ENCODE measurements at regions not wholly inside any gene's neighbourhood (a gene's known extent, or its start where the extent isn't known, plus 50 kb on each side); places are given as distances from the start of the nearest gene placed in this dataset.

DNA sequence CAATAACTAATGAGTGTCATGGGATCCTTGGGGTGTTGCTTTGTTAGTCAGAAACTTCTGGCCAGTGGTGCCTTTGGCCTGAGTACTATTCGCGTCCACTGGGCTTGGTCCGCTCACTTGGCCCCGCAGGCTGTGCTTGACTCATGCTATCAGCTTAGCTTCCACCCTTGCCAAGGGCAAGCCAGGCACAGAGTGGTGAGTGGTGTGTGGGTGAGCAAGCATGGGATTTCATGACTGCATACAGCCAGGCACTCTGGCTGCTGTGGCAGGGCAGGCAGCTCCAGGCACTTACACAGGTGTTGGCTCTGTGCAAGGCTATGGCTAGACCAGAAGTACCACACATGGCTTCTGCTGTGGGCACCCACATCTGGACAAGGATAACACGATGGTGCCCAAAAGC, 1026.3 kb downstream of the PCDH19 start:
- BruUV-seq (replicated peaks) = no TSS peak
- H3K36me3 Mint-ChIP-seq (ENCODE audit: insufficient read depth, unreplicated experiment) = no peaks in the 10 kb centered on the region
- no peak for DNase-seq (ENCODE audit: unreplicated experiment)
- no peak overlapping the region for H3K27ac Mint-ChIP-seq (ENCODE audit: low read depth, unreplicated experiment)
- H3K27me3 Mint-ChIP-seq (ENCODE audit: insufficient read depth, unreplicated experiment) = no peaks in the 10 kb centered on the region
- intact Hi-C loops (cut with micrococcal nuclease) = no loop called here
- ChIA-PET CTCF (interaction anchor here (0.6 kb wide), 1 partner anchor 1030 kb away, joined by 3 read pairs; no protein-coding TSS in a partner anchor), POLR2A (no interaction called here)
- H3K4me3 Mint-ChIP-seq (ENCODE audit: unreplicated experiment) = no peak overlapping the region
- H3K9me3 Mint-ChIP-seq (ENCODE audit: unreplicated experiment) = no peaks in the 10 kb centered on the region
- H3K4me1 Mint-ChIP-seq (ENCODE audit: insufficient read depth, unreplicated experiment) = no peaks in the 10 kb centered on the region
- TF ChIP-seq, protein P1, sequence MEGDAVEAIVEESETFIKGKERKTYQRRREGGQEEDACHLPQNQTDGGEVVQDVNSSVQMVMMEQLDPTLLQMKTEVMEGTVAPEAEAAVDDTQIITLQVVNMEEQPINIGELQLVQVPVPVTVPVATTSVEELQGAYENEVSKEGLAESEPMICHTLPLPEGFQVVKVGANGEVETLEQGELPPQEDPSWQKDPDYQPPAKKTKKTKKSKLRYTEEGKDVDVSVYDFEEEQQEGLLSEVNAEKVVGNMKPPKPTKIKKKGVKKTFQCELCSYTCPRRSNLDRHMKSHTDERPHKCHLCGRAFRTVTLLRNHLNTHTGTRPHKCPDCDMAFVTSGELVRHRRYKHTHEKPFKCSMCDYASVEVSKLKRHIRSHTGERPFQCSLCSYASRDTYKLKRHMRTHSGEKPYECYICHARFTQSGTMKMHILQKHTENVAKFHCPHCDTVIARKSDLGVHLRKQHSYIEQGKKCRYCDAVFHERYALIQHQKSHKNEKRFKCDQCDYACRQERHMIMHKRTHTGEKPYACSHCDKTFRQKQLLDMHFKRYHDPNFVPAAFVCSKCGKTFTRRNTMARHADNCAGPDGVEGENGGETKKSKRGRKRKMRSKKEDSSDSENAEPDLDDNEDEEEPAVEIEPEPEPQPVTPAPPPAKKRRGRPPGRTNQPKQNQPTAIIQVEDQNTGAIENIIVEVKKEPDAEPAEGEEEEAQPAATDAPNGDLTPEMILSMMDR (IDR thresholded peaks at IDR 0.05; ENCODE audit: unreplicated experiment) = no peak

DNA sequence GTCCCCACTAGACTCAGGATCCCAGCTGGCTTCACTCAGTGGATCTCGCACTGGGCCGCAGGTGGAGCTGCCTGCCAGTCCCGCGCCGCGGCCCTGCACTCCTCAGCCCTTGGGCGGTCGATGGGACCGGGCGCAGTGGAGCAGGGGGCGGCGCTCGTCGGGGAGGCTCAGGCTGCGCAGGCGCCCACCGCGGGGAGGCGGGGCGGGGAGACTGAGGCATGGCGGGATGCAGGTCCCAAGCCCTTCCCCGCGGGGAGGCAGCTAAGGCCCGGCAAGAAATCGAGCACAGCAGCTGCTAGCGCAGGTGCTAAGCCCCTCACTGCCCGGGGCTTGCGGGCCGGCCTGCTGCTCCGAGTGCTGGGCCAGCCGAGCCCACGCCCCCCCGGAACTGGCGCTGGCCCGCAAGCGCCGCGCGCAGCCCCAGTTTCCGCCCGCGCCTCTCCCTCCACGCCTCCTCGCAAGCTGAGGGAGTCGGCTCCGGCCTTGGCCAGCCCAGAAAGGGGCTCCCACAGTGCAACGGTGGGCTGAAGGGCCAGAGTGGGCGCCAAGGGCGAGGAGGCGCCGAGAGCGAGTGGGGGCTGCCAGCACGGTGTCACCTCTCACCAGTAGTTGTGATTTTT, 1038.0 kb downstream of the PCDH19 start:
- no peaks in the 10 kb centered on the region for H3K36me3 Mint-ChIP-seq (ENCODE audit: insufficient read depth, unreplicated experiment)
- ChIA-PET CTCF (no interaction called here), POLR2A (no interaction called here)
- peaks cover 10% of the 10 kb centered on the region for H3K27me3 Mint-ChIP-seq (ENCODE audit: insufficient read depth, unreplicated experiment)
- H3K27ac Mint-ChIP-seq (ENCODE audit: low read depth, unreplicated experiment) = no peak overlapping the region
- H3K4me3 Mint-ChIP-seq (ENCODE audit: unreplicated experiment) = no peak overlapping the region
- no peaks in the 10 kb centered on the region for H3K9me3 Mint-ChIP-seq (ENCODE audit: unreplicated experiment)
- TF ChIP-seq, protein P1 (IDR thresholded peaks at IDR 0.05; ENCODE audit: unreplicated experiment) = no peak
- no TSS peak for BruUV-seq (replicated peaks)
- no peaks in the 10 kb centered on the region for H3K4me1 Mint-ChIP-seq (ENCODE audit: insufficient read depth, unreplicated experiment)
- no peak for DNase-seq (ENCODE audit: unreplicated experiment)
- intact Hi-C loops (cut with micrococcal nuclease) = no loop called here

DNA sequence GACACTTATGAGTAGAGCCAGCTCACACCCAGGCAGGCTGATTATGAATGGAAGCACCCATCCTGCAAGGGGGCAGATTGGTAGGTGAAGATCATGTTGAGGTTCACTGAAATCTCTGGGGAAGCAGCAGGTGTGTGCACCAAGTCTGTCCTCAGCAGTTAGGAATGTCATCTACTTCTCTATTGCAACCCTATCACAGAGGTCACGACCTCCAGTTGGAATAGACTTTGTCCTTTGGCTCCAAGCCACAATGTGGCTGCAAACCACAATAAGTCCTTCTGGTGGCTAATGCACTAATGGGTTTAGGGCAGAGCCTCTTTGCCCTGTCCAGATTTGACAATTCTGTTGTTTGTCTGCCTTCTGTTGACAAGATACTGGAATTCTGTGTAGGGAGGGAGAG, 1056.7 kb downstream of the PCDH19 start:
- no peak for DNase-seq (ENCODE audit: unreplicated experiment)
- Mint-ChIP-seq H3K9me3 (ENCODE audit: unreplicated experiment) (peaks cover 19% of the 10 kb centered on the region), H3K27me3 (ENCODE audit: insufficient read depth, unreplicated experiment) (peaks cover 31% of the 10 kb centered on the region), H3K27ac (ENCODE audit: low read depth, unreplicated experiment) (no peak overlapping the region), H3K36me3 (ENCODE audit: insufficient read depth, unreplicated experiment) (no peaks in the 10 kb centered on the region), H3K4me3 (ENCODE audit: unreplicated experiment) (no peak overlapping the region), H3K4me1 (ENCODE audit: insufficient read depth, unreplicated experiment) (no peaks in the 10 kb centered on the region)
- ChIA-PET CTCF (no interaction called here), POLR2A (no interaction called here)
- intact Hi-C loops (cut with micrococcal nuclease) = no loop called here
- no TSS peak for BruUV-seq (replicated peaks)
- TF ChIP-seq, protein P1 (IDR thresholded peaks at IDR 0.05; ENCODE audit: unreplicated experiment) = no peak

DNA sequence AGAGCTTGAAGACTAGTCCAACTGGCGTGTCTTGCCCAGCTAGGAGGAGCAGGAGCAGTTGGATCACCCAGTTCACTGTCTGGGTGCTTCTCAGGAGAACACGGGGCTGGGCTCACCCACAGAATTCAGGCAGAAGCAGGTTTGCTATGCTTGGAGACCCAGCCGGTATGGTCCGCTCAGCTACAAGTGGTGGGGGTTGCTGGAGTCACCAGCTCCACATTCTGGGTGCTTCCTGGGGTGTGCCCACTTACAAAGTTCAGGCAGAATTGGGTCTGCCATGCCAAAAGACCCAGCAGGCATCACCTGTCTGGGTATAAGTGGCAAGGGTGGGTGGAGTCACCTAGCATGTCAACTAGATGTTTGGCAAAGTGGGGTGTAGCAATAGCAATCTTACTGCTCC, 1061.8 kb downstream of the PCDH19 start:
- Mint-ChIP-seq H3K27me3 (ENCODE audit: insufficient read depth, unreplicated experiment) (peaks cover 22% of the 10 kb centered on the region), H3K27ac (ENCODE audit: low read depth, unreplicated experiment) (no peak overlapping the region), H3K4me3 (ENCODE audit: unreplicated experiment) (no peak overlapping the region), H3K4me1 (ENCODE audit: insufficient read depth, unreplicated experiment) (no peaks in the 10 kb centered on the region), H3K9me3 (ENCODE audit: unreplicated experiment) (peaks cover 36% of the 10 kb centered on the region), H3K36me3 (ENCODE audit: insufficient read depth, unreplicated experiment) (no peaks in the 10 kb centered on the region)
- ChIA-PET POLR2A (no interaction called here), CTCF (no interaction called here)
- intact Hi-C loops (cut with micrococcal nuclease) = no loop called here
- BruUV-seq (replicated peaks) = no TSS peak
- TF ChIP-seq, protein P1 (IDR thresholded peaks at IDR 0.05; ENCODE audit: unreplicated experiment) = no peak
- no peak for DNase-seq (ENCODE audit: unreplicated experiment)

Measured in MCF 10A (cell line).